CD4-positive, alpha-beta T cell treated with Interferon alpha-2 for 1 hour (primary cell): ENCODE measurements at regions not wholly inside any gene's neighbourhood (a gene's known extent, or its start where the extent isn't known, plus 50 kb on each side); places are given as distances from the start of the nearest gene placed in this dataset.
"Not testable (repeated sequence)": the region's sequence is repeated elsewhere in the genome, so short reads cannot be mapped to it uniquely, and the experiment has no call there.

ENCODE experiments used
- DNase-seq, 2 donors: peaks; one replicate each; pipeline ENCODE4 v3.0.0-alpha.2; 2020 to 2022

GRCh38 chr17:56690441-56691291 lies 97.2 kb downstream of the NOG start:
- no peak for DNase-seq

- DNase-seq, result no peak
Measured at GRCh38 chr17:56694825-56695224, 101.3 kb downstream of the NOG start.

- DNase-seq, result no peak
Measured at GRCh38 chr17:56697190-56697589, 103.7 kb downstream of the NOG start.

GRCh38 chr17:56699186-56699894 lies 105.8 kb downstream of the NOG start:
- no peak for DNase-seq

- no peak for DNase-seq
Measured at GRCh38 chr17:56700919-56701420, 107.5 kb downstream of the NOG start.

GRCh38 chr17:56707312-56708219 lies 114.1 kb downstream of the NOG start:
- no peak for DNase-seq

- DNase-seq, result no peak
Measured at GRCh38 chr17:56708220-56708558, 114.7 kb downstream of the NOG start.

GRCh38 chr17:56708670-56709410 lies 115.3 kb downstream of the NOG start:
- DNase-seq, result no peak

- no peak for DNase-seq
Measured at GRCh38 chr17:56710986-56711385, 117.5 kb downstream of the NOG start.

GRCh38 chr17:56715613-56716357 lies 117.9 kb downstream of the C17orf67 start:
- peak; percentile 73 to 75 for DNase-seq

GRCh38 chr17:56717471-56717870 lies 116.2 kb downstream of the C17orf67 start:
- DNase-seq, result no peak

- DNase-seq, result no peak
Measured at GRCh38 chr17:56718515-56718914, 115.2 kb downstream of the C17orf67 start.

- no peak for DNase-seq
Measured at GRCh38 chr17:56723421-56723820, 110.3 kb downstream of the C17orf67 start.

GRCh38 chr17:56724664-56725063 lies 109.1 kb downstream of the C17orf67 start:
- no peak for DNase-seq

- no peak for DNase-seq
Measured at GRCh38 chr17:56725144-56725543, 108.6 kb downstream of the C17orf67 start.

- DNase-seq, result no peak
Measured at GRCh38 chr17:56727876-56728617, 105.7 kb downstream of the C17orf67 start.

- not testable (repeated sequence) for DNase-seq
Measured at GRCh38 chr17:56731096-56731495, 102.6 kb downstream of the C17orf67 start.

- DNase-seq, result no peak
Measured at GRCh38 chr17:56733833-56734232, 99.9 kb downstream of the C17orf67 start.

GRCh38 chr17:56735842-56736241 lies 97.9 kb downstream of the C17orf67 start:
- DNase-seq, result no peak

- no peak for DNase-seq
Measured at GRCh38 chr17:56737421-56738161, 96.1 kb downstream of the C17orf67 start.
